ENCODE measurements at regions not wholly inside any gene's neighbourhood (a gene's known extent, or its start where the extent isn't known, plus 50 kb on each side); places are given as distances from the start of the nearest gene placed in this dataset.
"Not testable (repeated sequence)": the region's sequence is repeated elsewhere in the genome, so short reads cannot be mapped to it uniquely, and the experiment has no call there.

DNA sequence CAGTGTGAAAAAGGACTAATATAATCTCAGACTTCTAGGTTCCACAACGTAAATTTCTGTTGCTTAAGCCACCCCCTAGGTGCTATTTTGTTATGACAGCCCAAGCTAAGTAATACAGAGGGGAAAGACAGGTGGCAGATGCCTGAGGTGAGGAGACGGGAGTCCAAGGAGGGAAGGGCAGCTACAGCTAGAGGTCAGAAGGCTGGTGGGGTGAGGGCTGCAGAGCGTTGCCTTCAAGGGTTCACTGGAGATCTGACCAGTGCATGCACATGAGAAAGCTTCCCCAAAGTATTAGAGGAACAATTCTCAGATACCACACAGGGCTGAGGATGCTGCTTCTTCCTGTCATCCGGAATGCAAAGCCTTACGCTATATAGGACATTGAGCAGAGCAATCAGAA, 104.7 kb upstream of the IRX4 start:
- DNase-seq, result no peak

DNA sequence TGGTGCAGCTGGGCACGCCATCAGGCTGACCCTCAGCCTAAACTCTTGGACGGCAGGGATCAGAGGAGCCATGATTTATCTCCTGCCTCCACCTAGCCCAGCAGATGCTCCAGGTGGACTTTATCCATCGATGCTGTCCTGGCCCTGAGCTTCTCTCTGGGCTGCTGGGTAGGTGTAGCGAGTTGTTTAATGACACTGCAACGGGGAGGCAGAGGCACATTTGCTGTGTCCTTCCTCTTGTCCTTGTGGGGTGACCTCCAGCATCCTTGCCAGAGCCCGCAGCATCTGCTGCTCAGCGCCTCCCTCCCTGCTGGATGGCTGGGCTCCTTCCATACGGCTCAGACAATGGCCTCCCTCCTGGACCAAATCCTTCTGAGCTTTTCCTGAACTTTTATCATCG, 103.1 kb upstream of the IRX4 start:
- in situ Hi-C loops (cut with HindIII; ENCODE audit: low pct_ligation_motif_present, low pct_unique_long_range_greater_than_20kb, low sequenced_read_pairs), result no loop called here
- DNase-seq, result no peak

More for the DNA sequence above, 104.7 kb upstream of the IRX4 start:
- in situ Hi-C loops (cut with HindIII; ENCODE audit: low pct_ligation_motif_present, low pct_unique_long_range_greater_than_20kb, low sequenced_read_pairs), result no loop called here

DNA sequence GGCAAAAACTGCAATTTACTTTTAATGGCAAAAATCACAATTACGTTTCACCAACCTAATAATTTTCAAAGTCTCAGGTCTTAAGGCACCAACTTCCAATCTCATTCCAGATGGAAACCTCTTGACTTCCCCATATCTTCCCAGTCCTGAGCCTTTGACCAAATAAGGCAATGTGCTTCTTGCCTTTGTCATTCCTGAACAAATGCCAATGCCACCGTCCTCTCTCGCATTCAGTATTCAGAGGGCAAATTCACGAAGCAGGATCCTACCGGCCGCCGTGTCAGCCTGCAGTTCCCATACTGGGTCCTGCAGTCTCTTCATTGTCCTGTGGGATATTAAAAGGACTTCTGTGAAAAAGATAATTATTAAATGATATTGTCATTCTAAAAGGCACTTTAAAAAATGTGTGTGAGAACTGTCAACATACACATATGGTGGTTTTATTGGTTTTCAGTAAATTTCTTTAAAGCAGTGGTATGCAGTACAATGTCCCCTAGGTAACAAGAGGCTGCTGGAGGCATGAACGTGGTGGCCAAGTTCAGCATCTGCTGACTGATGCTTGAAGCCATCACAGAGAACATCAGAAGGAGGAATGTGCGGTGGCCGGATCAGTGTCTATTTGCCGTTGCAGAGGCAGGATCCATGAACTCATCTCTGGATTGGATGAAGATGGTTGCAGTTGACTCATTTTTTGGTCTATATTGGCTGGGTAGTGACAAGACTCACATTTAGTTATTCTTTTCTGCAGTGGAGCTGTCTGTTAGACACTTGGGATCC, 101.4 kb upstream of the IRX4 start:
- DNase-seq, result no peak
- in situ Hi-C loops (cut with HindIII; ENCODE audit: low pct_ligation_motif_present, low pct_unique_long_range_greater_than_20kb, low sequenced_read_pairs), result no loop called here

DNA sequence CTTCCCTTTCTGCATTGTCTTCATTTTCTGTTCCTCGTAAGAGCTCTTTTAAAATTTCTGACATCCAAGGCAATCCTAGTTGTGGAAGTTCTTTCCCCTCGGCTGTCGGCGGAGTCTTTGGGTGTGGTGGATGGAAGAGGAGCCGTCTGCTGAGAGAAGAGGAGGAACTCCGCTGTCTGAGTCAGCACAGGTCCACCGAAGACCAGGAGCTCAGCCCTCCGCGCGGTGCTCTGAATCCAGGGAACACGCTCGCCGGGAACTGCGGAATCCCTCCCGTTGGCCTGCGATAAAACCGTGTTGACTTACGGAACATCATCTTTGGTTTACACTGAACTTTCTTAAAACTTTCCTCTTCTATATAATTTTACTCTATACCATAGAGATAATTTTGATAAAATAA, 100.7 kb upstream of the IRX4 start:
- no peak for DNase-seq
- in situ Hi-C loops (cut with HindIII; ENCODE audit: low pct_ligation_motif_present, low pct_unique_long_range_greater_than_20kb, low sequenced_read_pairs), result no loop called here

DNA sequence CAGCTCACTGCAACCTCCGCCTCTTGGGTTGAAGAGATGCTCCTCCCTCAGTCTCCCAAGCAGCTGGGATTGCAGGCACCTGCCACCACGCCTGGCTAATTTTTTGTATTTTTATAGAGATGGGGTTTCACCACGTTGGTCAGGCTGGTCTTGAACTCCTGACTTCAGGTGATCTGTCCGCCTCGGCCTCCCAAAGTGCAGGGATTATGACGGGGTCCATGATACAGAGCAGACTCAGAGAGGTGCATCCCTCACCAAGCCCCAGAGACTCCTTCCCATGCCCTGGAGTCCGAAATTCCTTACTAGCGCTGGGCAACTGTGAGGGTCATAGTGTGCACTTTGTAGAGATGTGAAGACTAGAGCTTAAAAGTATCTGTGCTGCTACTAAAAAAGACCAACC, 99.8 kb upstream of the IRX4 start:
- in situ Hi-C loops (cut with HindIII; ENCODE audit: low pct_ligation_motif_present, low pct_unique_long_range_greater_than_20kb, low sequenced_read_pairs); DNase-seq: not testable (repeated sequence)

DNA sequence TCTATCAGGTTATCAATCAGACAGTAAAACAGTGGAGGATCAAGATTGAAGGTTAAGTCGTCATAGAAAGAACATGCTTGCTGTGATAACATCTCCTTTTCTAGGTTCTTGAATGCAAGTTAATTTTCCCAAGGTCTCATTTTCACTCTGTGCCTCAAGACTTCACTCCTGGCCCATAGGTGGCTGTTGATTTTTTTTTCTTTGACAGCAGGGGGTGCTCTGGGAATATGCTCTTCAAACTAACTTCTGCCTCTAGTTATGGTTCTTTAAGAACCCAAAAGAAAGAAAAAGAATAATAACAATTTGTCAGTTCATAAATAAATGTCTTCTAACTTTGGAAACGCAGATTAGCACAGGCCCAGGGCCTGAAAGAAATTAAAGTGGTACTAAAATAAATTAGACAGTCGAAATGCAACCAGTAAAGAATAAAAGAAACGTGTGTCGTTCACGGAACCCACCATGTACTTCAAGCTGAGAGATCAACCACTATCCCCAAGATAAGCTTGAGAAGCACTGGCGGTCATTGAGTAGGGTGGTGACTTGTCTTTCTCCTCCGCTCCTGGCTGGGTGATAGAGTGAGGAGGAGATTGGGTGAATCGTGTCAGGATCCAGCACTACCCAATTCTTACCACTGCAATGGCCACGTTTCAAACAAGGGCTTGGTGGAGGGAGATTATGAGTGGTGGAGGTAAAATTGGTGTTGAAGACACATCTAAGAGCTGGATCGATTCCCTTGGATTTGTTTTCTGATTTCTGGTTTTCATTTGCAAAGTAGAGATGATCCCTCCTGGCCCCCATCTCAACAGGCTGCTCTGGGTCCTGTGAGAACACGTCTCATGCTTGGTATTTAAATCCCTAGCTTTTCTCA, 93.4 kb upstream of the IRX4 start:
- in situ Hi-C loops (cut with HindIII; ENCODE audit: low pct_ligation_motif_present, low pct_unique_long_range_greater_than_20kb, low sequenced_read_pairs), result no loop called here
- DNase-seq, result peak; percentile 6

DNA sequence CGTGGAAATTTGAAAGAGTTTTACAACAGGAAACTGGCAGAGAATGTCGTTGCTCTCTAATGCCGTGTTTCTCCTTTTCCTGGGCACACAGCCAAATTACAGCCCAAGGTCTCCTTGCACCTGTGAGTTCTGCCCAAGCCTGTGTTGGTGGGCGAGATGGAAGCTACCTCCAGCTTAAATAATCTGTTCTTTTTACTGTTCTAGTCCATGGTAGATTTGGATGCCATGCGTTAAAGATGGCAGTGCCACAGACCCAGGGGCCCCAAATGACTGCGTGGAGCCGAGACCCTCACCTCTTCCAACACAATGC, 92.6 kb upstream of the IRX4 start:
- in situ Hi-C loops (cut with HindIII; ENCODE audit: low pct_ligation_motif_present, low pct_unique_long_range_greater_than_20kb, low sequenced_read_pairs), result no loop called here
- DNase-seq, result no peak

DNA sequence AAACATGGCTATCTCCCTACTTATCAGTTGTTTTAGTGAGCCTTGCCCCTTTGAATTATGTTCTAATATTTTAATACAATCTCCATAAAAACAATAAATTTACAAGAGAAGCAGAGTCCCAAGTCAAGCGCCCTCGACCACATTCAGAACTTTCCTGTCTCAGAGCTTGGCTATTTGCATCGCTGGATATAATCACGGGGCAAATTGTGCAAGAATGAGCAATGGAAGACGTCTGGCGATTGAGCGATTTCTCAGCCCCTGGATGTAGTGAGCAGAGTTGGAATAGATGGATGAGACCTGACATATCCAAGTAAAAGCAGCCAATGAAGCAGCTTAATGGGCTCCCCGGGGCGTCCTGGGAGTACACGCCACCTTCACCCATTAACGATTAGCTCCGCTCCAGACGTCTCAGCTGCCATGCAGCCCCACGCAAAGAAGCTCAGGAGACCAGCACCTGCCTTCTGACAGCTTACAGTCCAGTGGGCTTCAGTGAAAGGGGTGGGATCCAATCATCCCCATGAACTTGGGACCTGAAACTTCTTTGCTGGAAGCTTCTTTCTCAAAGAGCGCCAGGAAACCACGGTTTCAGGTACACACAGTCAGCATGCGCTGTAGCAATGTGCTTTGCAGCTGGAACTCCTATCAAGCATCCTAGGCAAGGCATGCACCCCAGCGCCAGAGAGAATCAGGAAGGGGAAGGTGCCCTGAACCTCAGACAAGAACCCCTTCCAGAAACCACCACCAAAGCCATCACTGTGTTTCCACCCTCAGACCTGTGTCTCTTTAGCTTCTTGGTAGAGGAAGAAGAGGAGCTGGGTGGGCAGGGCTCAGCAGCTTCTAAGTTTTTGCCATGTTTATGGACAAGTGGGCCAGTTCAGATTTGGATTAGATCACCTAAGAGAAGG, 92.0 kb upstream of the IRX4 start:
- DNase-seq, result no peak
- in situ Hi-C loops (cut with HindIII; ENCODE audit: low pct_ligation_motif_present, low pct_unique_long_range_greater_than_20kb, low sequenced_read_pairs), result no loop called here

DNA sequence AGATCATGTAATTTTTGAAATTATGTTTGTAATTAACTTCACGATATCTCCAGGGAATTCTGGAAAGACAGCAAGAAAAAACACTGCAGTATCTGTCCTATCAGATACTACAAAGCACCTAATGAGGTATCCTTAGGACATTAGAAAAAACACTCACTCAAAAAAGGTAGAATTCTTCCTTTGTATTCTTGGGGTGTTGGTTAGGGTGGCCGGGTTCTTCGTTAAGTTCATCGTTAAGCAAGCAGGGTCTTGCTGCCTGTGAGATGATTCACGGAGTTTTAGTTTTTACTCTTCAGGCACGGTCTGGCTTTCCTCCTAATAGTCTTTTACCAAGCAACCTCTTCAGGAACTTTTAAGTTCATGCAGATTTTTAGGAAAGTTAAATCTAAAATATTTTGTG, 91.4 kb upstream of the IRX4 start:
- in situ Hi-C loops (cut with HindIII; ENCODE audit: low pct_ligation_motif_present, low pct_unique_long_range_greater_than_20kb, low sequenced_read_pairs), result no loop called here

DNA sequence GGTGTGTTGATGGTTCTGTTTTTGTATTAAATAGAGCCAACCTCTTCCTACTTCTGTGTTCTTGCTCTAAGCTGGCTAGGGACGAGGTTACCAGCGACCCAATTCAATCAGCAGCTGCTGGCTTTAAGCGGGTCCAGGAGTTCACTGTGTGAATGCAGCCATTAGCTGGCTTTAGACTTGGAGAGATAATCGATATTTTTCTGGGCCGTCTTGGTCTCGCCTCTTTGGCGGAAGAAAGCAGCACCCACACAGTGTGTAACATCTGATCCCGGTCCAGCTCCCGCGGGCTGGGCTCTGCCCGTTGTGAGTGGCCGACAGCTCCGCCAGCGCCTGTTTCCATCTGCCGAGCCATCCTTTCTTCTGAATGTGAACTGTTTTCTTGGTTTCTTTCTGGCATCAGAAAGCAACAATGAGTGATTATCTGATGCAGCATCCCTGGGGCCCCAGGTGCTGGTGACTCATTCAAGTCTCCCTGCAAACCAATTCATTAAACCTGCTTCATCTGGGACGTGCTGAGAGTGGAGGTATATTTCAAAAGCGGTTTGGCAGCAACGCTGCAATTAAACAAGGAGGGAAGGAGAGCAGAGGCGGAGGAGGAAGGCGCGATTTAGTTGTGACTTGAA, 90.8 kb upstream of the IRX4 start:
- in situ Hi-C loops (cut with HindIII; ENCODE audit: low pct_ligation_motif_present, low pct_unique_long_range_greater_than_20kb, low sequenced_read_pairs), result no loop called here
- no peak for DNase-seq

More for the DNA sequence above, 91.4 kb upstream of the IRX4 start:
- no peak for DNase-seq

DNA sequence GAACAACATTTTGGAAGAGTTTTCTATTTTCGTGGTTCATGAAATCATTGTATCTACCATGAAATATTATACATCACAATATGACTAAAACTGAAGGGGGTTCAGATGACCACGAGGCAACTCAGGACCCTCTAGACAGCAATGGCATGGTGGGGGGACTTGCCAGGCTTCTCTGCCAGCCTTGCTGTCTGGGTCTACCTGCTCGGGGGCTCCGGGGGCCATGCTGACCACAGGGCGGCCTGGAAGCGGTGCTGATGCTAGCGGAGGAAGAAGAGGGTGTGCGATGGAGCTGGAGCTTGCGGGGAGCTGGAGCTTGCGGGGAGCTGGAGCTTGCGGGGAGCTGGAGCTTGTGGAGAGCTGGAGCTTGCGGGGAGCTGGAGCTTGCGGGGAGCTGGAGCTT, 89.2 kb upstream of the IRX4 start:
- in situ Hi-C loops (cut with HindIII; ENCODE audit: low pct_ligation_motif_present, low pct_unique_long_range_greater_than_20kb, low sequenced_read_pairs), result no loop called here
- DNase-seq, result no peak

DNA sequence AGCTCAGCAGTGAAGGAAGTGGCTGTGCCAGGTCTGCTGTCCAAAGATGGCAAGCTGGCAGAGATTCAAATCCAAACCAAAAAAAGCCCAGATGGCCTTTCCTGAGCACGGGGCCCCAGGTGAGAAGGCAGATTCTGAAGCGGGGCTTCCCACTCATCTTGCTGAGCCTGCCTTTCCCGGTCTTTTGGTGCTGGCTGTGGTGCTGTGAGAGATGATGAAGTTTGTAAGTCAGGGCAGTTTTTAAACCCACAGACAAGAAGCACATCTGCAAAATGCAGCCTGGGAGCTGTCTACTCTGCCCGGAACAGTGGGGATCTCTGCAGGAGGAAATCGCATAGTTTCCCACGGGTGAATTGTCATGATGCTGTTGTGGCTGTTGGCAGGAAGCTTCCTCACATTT, 85.0 kb upstream of the IRX4 start:
- in situ Hi-C loops (cut with HindIII; ENCODE audit: low pct_ligation_motif_present, low pct_unique_long_range_greater_than_20kb, low sequenced_read_pairs), result no loop called here
- no peak for DNase-seq

DNA sequence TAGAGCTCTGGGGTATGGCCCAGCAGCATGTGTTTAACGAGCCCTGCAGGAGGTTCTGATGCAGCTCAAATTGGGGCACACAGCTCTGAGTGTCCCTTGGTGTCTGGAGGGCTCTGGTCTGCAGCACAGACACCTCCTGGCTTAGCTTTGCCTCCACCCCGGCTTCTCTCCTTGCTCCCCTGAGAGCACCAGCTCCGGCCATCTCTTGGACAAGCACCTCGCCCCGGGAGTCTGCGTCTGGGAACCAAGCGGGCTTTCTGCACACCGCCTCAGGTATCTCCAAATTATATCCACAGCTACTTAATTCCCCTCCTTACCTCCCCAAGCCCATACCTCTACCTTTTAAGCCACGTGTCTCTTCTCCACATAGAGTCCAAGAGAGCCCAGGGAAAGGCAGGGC, 83.7 kb upstream of the IRX4 start:
- DNase-seq, result no peak
- in situ Hi-C loops (cut with HindIII; ENCODE audit: low pct_ligation_motif_present, low pct_unique_long_range_greater_than_20kb, low sequenced_read_pairs), result no loop called here

DNA sequence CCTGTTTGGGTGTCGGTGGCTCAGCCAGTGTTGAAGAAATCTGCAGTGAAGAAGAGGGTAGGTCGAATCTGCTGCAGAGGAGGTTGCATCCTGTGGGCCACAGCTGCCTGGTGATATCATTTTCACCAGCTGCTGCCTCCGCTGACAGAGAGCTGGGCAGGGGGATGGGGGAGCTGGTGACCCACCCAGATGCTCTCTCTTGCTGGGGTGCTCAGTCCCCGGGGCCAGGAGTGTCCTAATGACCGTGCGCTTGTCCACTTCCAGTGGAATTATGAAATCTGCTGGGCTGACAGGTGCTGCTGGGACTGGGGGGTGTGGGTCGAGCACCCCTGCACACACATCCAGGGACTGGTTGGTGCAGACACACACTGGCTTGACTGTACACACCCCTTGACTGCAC, 83.2 kb upstream of the IRX4 start:
- no peak for DNase-seq
- in situ Hi-C loops (cut with HindIII; ENCODE audit: low pct_ligation_motif_present, low pct_unique_long_range_greater_than_20kb, low sequenced_read_pairs), result no loop called here

DNA sequence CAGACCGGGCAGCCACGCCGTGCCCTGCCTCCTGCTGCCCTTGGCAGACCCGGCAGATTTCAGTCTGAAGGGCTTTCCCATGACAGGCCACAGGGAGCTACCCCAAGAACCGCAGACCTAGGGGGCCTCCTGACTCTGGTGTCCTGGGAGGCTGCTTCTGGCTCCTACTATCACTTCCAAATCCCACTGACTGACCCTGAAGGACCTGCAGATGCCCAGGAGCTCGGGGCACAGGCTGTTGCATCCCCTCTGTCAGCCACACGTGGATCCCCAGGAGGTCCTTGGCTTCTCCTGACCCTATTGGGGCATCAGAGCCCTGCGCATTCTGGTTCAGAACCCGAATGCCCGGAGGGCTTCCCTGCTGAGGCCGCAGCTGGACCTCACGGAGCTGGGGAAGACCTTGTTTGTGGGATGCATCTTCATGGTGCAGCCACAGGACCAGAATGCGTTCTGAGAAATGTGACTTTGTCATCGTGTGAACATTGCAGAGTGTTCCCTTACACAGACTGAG, 81.3 kb upstream of the IRX4 start:
- in situ Hi-C loops (cut with HindIII; ENCODE audit: low pct_ligation_motif_present, low pct_unique_long_range_greater_than_20kb, low sequenced_read_pairs), result no loop called here
- no peak for DNase-seq

DNA sequence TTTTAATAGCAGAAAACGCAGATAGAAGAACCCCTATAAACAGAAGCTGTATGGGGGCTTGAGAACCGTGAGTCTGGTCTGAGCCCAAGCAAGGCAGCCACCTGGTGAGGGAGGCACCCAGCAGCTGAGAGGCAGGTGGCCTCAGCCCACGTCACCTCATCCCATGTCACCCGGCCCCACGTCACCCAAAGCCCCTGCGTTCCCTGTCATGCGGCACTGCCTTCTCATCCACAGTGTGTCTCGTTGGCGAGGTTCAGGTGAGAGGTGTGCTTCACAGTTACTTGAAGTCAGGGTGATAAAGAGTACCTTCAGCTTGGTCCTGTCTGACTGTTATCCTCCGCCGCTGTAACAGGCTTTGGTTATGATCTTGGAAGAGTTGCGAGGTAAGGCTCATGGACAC, 80.6 kb upstream of the IRX4 start:
- in situ Hi-C loops (cut with HindIII; ENCODE audit: low pct_ligation_motif_present, low pct_unique_long_range_greater_than_20kb, low sequenced_read_pairs), result no loop called here

DNA sequence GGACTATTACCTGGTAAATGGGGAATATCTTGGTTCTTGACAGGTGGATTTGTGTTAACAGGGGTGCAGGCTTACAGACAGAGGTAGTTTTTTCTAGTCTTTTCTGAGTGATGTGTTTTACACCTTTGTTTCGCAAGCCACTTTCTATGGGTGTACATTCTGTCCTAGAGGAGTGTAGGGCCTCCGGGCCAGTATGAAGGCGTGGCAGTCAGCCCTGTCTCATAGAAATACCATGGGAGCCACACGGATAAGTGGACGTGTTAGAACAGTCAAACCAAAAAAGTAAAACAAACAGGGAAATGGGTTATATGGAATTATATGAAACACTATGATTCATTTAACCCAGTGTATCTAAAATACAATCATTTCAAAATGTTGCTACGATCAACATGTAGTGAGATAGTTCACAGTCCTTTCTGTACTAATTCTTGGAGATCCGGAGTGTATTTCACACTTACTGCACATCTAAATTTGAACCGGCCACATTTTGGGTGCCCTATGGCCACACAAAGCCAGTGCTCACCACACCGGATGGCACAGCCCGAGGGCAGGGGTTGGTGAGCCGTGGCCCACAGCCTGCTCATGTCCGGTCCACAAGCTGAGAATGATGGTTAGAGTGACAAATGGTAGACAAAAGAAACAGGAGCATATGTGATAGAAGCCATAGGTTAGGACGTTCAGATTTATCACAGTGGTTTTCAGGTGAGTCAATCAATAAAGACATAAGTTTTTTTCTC, 80.1 kb upstream of the IRX4 start:
- DNase-seq, result no peak
- in situ Hi-C loops (cut with HindIII; ENCODE audit: low pct_ligation_motif_present, low pct_unique_long_range_greater_than_20kb, low sequenced_read_pairs), result no loop called here

More for the DNA sequence above, 80.6 kb upstream of the IRX4 start:
- no peak for DNase-seq
